ENCODE measurements at regions not wholly inside any gene's neighbourhood (a gene's known extent, or its start where the extent isn't known, plus 50 kb on each side); places are given as distances from the start of the nearest gene placed in this dataset.

- H2BK20ac ChIP-seq (ENCODE audit: low read depth, low read length): no peak overlapping the region
- no peak overlapping the region for H2BK120ac ChIP-seq (ENCODE audit: low read depth, low read length)
- H3K23ac ChIP-seq (ENCODE audit: low read depth, low read length): no peak overlapping the region
- H3K9ac ChIP-seq (ENCODE audit: low read depth, low read length): no peak overlapping the region
- H4K5ac ChIP-seq (ENCODE audit: low read depth, low read length): no peak overlapping the region
- DNase-seq (no peak), ATAC-seq (ENCODE audit: low read depth) (no peak)
- no peak overlapping the region for H3K27ac ChIP-seq (ENCODE audit: insufficient read depth, low read length)
- ChIA-PET CTCF (no interaction called here), POLR2A (ENCODE audit: unreplicated experiment) (no interaction called here)
- H3K79me1 ChIP-seq (ENCODE audit: low read depth in 1 of 2, low read length in 2 of 2): no peaks in the 10 kb centered on the region
- H3K4me2 ChIP-seq (ENCODE audit: low read depth, low read length): no peak overlapping the region
- in situ Hi-C loops (cut with MboI; ENCODE audit: low sequenced_read_pairs) (no loop called here), dilution Hi-C loops (cut with HindIII; ENCODE audit: low sequenced_read_pairs, unreplicated experiment) (no loop called here), intact Hi-C loops (cut with micrococcal nuclease) (no loop called here)
- peaks cover 15% of the 10 kb centered on the region for H3K27me3 ChIP-seq (ENCODE audit: control insufficient read depth, insufficient read depth, low read length)
- H2AFZ ChIP-seq (replicated peaks; ENCODE audit: low read length, poor library complexity): no peak overlapping the region
- TF ChIP-seq USF2 (IDR thresholded peaks at IDR 0.05; ENCODE audit: low read depth, low read length) (no peak), SMC3 (IDR thresholded peaks at IDR 0.05; ENCODE audit: low read depth, low read length) (no peak), MXI1 (IDR thresholded peaks at IDR 0.05; ENCODE audit: borderline replicate concordance, low read depth, low read length) (no peak), POLR2A (IDR thresholded peaks at IDR 0.05; ENCODE audit: low read depth, low read length) (no peak)
- H3K4ac ChIP-seq (ENCODE audit: low read depth, low read length): no peak overlapping the region
- H2BK5ac ChIP-seq (ENCODE audit: low read depth, low read length, poor library complexity, severe bottlenecking): no peak overlapping the region
- no peaks in the 10 kb centered on the region for H3K36me3 ChIP-seq (ENCODE audit: control insufficient read depth, insufficient read depth, low read length)
- H3K18ac ChIP-seq (ENCODE audit: low read depth, low read length): no peak overlapping the region
- BruUV-seq (replicated peaks): no TSS peak
- no peak overlapping the region for H2AK9ac ChIP-seq (replicated peaks; ENCODE audit: low read depth, low read length, poor library complexity)
- no peaks in the 10 kb centered on the region for H3K9me1 ChIP-seq (ENCODE audit: insufficient read depth, low read length)
- H3K4me1 ChIP-seq (ENCODE audit: control insufficient read depth, insufficient read depth, low read length): no peaks in the 10 kb centered on the region
- H2AK5ac ChIP-seq (ENCODE audit: low read depth, low read length): no peak overlapping the region
- WGBS, 2 experiments (ENCODE audit: extremely low coverage in 2 of 2, insufficient read length in 1 of 2): 89% methylated on average over 7 of the region's 17 CpGs; no CpG with 5 or more reads in 1 of the 2 experiments
- H3K56ac ChIP-seq (ENCODE audit: extremely low read depth, insufficient read depth, low read length): no peak overlapping the region
- no peak overlapping the region for H2BK15ac ChIP-seq (ENCODE audit: low read depth, low read length)
- H3K14ac ChIP-seq (replicated peaks; ENCODE audit: low read depth, low read length): no peak overlapping the region
- no peak overlapping the region for H3K4me3 ChIP-seq (ENCODE audit: insufficient read depth, low read depth, low read length)
- no peak overlapping the region for H4K8ac ChIP-seq (ENCODE audit: low read depth in 2 of 2, low read length in 2 of 2)
- no peaks in the 10 kb centered on the region for H4K20me1 ChIP-seq (ENCODE audit: insufficient read depth, low read length)
- H4K91ac ChIP-seq (ENCODE audit: insufficient read depth, low read depth, low read length): no peak overlapping the region
- no peaks in the 10 kb centered on the region for H3K9me3 ChIP-seq (ENCODE audit: control insufficient read depth, insufficient read depth, low read length)
Measured at GRCh38 chr11:127115844-127116243, 115.3 kb upstream of the KIRREL3 start.
